ENCODE measurements at regions not wholly inside any gene's neighbourhood (a gene's known extent, or its start where the extent isn't known, plus 50 kb on each side); places are given as distances from the start of the nearest gene placed in this dataset.

DNA sequence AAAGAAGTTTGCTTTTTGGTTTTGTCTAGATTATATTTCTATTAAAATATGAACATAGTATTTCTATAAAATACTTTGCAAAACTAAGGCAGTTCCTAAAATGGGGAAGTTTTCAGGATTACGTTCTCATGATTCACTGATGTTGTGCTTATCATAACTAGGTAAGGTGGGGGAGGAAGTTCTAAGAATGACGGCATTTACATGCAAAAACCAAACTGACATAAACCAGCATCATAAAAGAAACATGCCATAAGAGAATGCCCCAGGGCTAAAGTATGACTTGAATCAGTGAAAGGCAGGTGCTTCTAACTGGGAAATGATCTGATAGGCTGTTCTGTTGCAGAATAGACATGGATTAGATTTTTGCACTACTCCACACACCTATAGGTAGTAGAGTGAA lies 204.7 kb upstream of the JADE1 start:
- Histone ChIP-seq H3K9ac (ENCODE audit: insufficient read depth, low read depth, low read length) (no peak overlapping the region), H3K27ac (ENCODE audit: extremely low read length, insufficient read depth, low read length) (no peak overlapping the region), H3K27me3 (ENCODE audit: control insufficient read depth in 1 of 2, insufficient read depth in 2 of 2, low read length in 2 of 2) (no peaks in the 10 kb centered on the region), H3K9me3 (ENCODE audit: low read length) (no peaks in the 10 kb centered on the region), H3K4me2 (ENCODE audit: low read depth, low read length) (no peak overlapping the region), H3K4me3 (replicated peaks in 1 of 3; ENCODE audit: insufficient read depth in 1 of 3, low read depth in 2 of 3, low read length in 3 of 3) (no peak overlapping the region), H2AFZ (ENCODE audit: low read length) (no peak overlapping the region), H4K20me1 (ENCODE audit: insufficient read depth, low read length) (no peaks in the 10 kb centered on the region), H3K79me2 (ENCODE audit: insufficient read depth, low read length) (no peaks in the 10 kb centered on the region), H3K4me1 (ENCODE audit: insufficient read depth, low read length) (peaks cover 24% of the 10 kb centered on the region), H3K36me3 (replicated peaks in 1 of 2; ENCODE audit: control insufficient read depth in 1 of 2, insufficient read depth in 2 of 2, low read length in 2 of 2) (no peaks in the 10 kb centered on the region)
- ATAC-seq (no peak), DNase-seq (ENCODE audit: low spot score) (no peak), FAIRE-seq (no peak)
- WGBS (ENCODE audit: low lambda C conversion rate): 52% methylated on average over 2 of the region's 2 CpGs
- intact Hi-C loops (cut with micrococcal nuclease; ENCODE audit: unreplicated experiment): no loop called here
- ChIA-PET POLR2A (no interaction called here), CTCF (ENCODE audit: low intra/inter-chr PET ratio, low total read pairs) (no interaction called here)
- BruUV-seq (replicated peaks): no TSS peak
- no peak for TF ChIP-seq ATAD3A (CRISPR knock-in tag; IDR thresholded peaks at IDR 0.05)
- no peak for TF ChIP-seq TMF1 (CRISPR knock-in tag; IDR thresholded peaks at IDR 0.05; ENCODE audit: low read depth)
- TF ChIP-seq, protein P1, sequence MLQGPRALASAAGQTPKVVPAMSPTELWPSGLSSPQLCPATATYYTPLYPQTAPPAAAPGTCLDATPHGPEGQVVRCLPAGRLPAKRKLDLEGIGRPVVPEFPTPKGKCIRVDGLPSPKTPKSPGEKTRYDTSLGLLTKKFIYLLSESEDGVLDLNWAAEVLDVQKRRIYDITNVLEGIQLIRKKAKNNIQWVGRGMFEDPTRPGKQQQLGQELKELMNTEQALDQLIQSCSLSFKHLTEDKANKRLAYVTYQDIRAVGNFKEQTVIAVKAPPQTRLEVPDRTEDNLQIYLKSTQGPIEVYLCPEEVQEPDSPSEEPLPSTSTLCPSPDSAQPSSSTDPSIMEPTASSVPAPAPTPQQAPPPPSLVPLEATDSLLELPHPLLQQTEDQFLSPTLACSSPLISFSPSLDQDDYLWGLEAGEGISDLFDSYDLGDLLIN (CRISPR knock-in tag; IDR thresholded peaks at IDR 0.05; ENCODE audit: borderline replicate concordance): no peak
- TF ChIP-seq NFE2 (CRISPR knock-in tag; IDR thresholded peaks at IDR 0.05): no peak
- in situ Hi-C loops (cut with HindIII; ENCODE audit: extremely low pct_ligation_motif_present, low pct_unique_long_range_greater_than_20kb): no loop called here

DNA sequence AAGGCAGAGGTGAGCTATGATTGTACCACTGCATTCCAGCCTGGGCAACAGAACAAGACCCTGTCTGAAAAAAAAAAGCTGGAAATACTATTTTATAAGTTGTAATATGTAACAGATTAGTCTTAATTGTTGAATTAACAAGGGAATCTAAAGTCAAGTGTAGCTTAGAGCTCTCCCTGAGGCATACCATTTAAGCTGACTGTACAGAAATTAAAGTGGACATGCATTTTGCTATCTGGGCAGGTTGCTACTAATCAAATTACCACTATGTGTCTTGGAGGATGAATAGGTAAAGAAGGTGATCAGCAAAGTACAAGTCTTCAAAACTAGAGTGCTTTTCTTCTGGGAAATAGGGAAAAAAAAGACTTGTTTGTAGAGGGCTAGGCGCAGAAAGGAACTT lies 205.3 kb upstream of the JADE1 start:
- no peak overlapping the region for H2AFZ ChIP-seq (ENCODE audit: low read length)
- no peaks in the 10 kb centered on the region for H4K20me1 ChIP-seq (ENCODE audit: insufficient read depth, low read length)
- H3K4me3 ChIP-seq (replicated peaks in 1 of 3; ENCODE audit: insufficient read depth in 1 of 3, low read depth in 2 of 3, low read length in 3 of 3): no peak overlapping the region
- H3K79me2 ChIP-seq (ENCODE audit: insufficient read depth, low read length): no peaks in the 10 kb centered on the region
- no TSS peak for BruUV-seq (replicated peaks)
- CTCF ChIA-PET (ENCODE audit: low intra/inter-chr PET ratio, low total read pairs): no interaction called here
- no peaks in the 10 kb centered on the region for H3K36me3 ChIP-seq (replicated peaks in 1 of 2; ENCODE audit: control insufficient read depth in 1 of 2, insufficient read depth in 2 of 2, low read length in 2 of 2)
- no peak for FAIRE-seq
- H3K4me1 ChIP-seq (ENCODE audit: insufficient read depth, low read length): peaks cover 30% of the 10 kb centered on the region
- POLR2A ChIA-PET: no interaction called here
- no peak for ATAC-seq
- H3K27me3 ChIP-seq (ENCODE audit: control insufficient read depth in 1 of 2, insufficient read depth in 2 of 2, low read length in 2 of 2): no peaks in the 10 kb centered on the region
- intact Hi-C loops (cut with micrococcal nuclease; ENCODE audit: unreplicated experiment): no loop called here
- DNase-seq (ENCODE audit: low spot score): no peak
- H3K9me3 ChIP-seq (ENCODE audit: low read length): no peaks in the 10 kb centered on the region
- in situ Hi-C loops (cut with HindIII; ENCODE audit: extremely low pct_ligation_motif_present, low pct_unique_long_range_greater_than_20kb): no loop called here
- no peak overlapping the region for H3K9ac ChIP-seq (ENCODE audit: insufficient read depth, low read depth, low read length)
- 84% methylated on average over 1 of the region's 1 CpG for WGBS (ENCODE audit: low lambda C conversion rate)
- no peak overlapping the region for H3K4me2 ChIP-seq (ENCODE audit: low read depth, low read length)
- H3K27ac ChIP-seq (ENCODE audit: extremely low read length, insufficient read depth, low read length): no peak overlapping the region
- TF ChIP-seq MAFF (IDR thresholded peaks at IDR 0.05; ENCODE audit: low read depth, low read length): peak; percentile 78
- TF ChIP-seq ZNF614 (CRISPR knock-in tag; IDR thresholded peaks at IDR 0.05; ENCODE audit: borderline replicate concordance): no peak
- TF ChIP-seq PTBP1 (IDR thresholded peaks at IDR 0.05; ENCODE audit: low read depth, low read length, poor library complexity, severe bottlenecking): no peak
- peak; percentile 56 to 77; a peak in 3 of 4 replicates for TF ChIP-seq MAFK (conservative IDR thresholded peaks at IDR 0.05 in 1 of 2, IDR thresholded peaks at IDR 0.05 in 1 of 2; ENCODE audit: low read length in 2 of 2)
- no peak for TF ChIP-seq PAXIP1 (CRISPR knock-in tag; conservative IDR thresholded peaks at IDR 0.05)
- TF ChIP-seq PLRG1 (conservative IDR thresholded peaks at IDR 0.05): no peak
- no peak for TF ChIP-seq ZNF296 (CRISPR knock-in tag; conservative IDR thresholded peaks at IDR 0.05)
- no peak for TF ChIP-seq ZNF260 (CRISPR knock-in tag; IDR thresholded peaks at IDR 0.05; ENCODE audit: borderline replicate concordance, low read depth)

Measured in HepG2 (cell line).